VCaP (cell line): ENCODE measurements at regions not wholly inside any gene's neighbourhood (a gene's known extent, or its start where the extent isn't known, plus 50 kb on each side); places are given as distances from the start of the nearest gene placed in this dataset.

Experiments used
- H3K27ac ChIP-seq: fragments of 450-650 bp; 2 replicates; pipeline ENCODE4 v1.5.1; 2017
- TF ChIP-seq, protein P1 (sequence below): fragments of 450-650 bp; conservative IDR thresholded peaks from 2 replicates; pipeline ENCODE4 v1.5.1; 2017; ENCODE audit warnings: mild to moderate bottlenecking, moderate library complexity

GRCh38 chr21:28641731-28642130 lies 350.9 kb downstream of the LTN1 start:
- TF ChIP-seq, protein P1, sequence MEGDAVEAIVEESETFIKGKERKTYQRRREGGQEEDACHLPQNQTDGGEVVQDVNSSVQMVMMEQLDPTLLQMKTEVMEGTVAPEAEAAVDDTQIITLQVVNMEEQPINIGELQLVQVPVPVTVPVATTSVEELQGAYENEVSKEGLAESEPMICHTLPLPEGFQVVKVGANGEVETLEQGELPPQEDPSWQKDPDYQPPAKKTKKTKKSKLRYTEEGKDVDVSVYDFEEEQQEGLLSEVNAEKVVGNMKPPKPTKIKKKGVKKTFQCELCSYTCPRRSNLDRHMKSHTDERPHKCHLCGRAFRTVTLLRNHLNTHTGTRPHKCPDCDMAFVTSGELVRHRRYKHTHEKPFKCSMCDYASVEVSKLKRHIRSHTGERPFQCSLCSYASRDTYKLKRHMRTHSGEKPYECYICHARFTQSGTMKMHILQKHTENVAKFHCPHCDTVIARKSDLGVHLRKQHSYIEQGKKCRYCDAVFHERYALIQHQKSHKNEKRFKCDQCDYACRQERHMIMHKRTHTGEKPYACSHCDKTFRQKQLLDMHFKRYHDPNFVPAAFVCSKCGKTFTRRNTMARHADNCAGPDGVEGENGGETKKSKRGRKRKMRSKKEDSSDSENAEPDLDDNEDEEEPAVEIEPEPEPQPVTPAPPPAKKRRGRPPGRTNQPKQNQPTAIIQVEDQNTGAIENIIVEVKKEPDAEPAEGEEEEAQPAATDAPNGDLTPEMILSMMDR, result no peak

DNA sequence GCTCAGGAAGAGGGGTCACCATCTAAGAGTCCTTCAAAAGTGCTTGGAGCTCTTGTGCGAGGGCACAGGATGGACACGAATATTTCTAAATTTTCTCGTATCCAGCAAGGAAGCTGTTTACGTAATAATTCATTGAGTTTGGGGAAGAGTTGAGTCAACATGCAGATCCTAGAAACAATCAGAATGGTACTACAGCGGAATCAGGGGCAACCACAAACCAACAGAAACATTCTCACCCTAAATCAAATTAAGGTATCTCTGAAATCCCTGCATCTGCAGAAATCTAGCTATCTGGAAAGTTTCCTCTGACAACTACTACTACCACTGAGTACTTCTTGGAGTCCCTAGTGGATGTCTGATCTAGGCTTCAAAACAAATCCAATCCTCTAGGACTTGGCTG lies 352.4 kb downstream of the LTN1 start:
- no peak overlapping the region for H3K27ac ChIP-seq
- TF ChIP-seq, protein P1, result no peak

More at GRCh38 chr21:28641731-28642130, 350.9 kb downstream of the LTN1 start:
- H3K27ac ChIP-seq, result no peak overlapping the region

- H3K27ac ChIP-seq, result no peak overlapping the region
- TF ChIP-seq, protein P1, result no peak
Measured at GRCh38 chr21:28639737-28640136, 352.9 kb downstream of the LTN1 start.

GRCh38 chr21:28636752-28637691 lies 355.7 kb downstream of the LTN1 start:
- no peak overlapping the region for H3K27ac ChIP-seq
- TF ChIP-seq, protein P1, result no peak

DNA sequence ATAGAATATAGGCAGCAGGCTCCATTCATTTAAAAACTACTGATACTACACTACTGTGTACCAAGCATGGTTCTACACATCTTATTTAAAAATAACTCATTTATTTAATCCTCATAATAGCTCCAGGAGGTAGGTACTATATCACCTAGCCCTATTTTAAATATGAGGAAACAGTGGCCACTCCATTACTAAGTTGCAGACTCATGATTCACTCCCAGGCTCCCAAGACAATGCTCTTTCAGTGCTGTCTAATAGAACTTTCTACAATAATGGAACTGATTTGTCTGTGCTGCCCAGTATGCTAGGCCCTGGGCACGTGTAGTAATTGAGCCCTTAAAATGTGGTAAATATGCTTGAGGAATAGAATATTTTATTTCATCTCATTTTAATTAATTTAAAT lies 357.1 kb downstream of the LTN1 start:
- TF ChIP-seq, protein P1, result no peak
- no peak overlapping the region for H3K27ac ChIP-seq

GRCh38 chr21:28633839-28634555 lies 358.7 kb downstream of the LTN1 start:
- no peak overlapping the region; the same call in 1 of the 2 replicates for H3K27ac ChIP-seq
- TF ChIP-seq, protein P1, result no peak

DNA sequence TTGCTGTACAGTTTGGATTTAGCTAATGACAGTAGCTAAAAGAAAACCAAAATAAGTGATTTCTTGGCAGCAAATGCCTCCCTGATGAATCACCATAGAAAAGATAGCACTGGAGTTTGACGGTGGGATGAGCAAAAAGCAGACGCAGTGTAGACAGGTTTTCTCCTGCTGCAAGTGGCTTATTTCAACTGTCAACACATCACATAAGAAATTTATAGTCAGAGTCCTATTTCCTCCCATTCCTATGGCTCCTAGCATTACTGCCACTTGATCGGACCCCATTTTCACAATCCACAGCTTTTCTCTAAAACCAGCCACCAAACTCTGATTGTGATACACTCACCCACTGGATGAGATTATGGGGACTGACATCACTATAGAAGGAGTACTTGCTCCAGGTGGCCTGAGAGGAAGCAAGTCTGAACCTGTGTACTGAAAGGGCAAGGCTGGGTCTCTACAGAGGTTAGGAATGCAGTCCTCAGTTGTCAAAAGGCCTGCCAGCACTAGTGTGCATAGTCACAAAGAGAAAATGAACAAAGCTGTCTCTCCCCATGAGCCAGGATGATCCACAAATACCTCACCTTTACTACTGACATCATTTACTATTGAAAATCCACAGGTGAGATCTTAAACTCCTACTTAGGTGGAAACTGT lies 359.8 kb downstream of the LTN1 start:
- peak overlapping the region; percentile 23; the same call in 1 of the 2 replicates for H3K27ac ChIP-seq
- TF ChIP-seq, protein P1, result no peak
